Parathyroid adenoma (tissue), 2 donors: ENCODE measurements at regions not wholly inside any gene's neighbourhood (a gene's known extent, or its start where the extent isn't known, plus 50 kb on each side); places are given as distances from the start of the nearest gene placed in this dataset.

ENCODE experiments used
- H2AFZ ChIP-seq: fragments of 300-600 bp; sonication (generic); one replicate; pipeline ENCODE4 v1.7.0; 2017; ENCODE audit warnings: antibody characterized with exemption, mild to moderate bottlenecking
- H3K27ac ChIP-seq: fragments of 300-600 bp; sonication (generic); one replicate; pipeline ENCODE4 v1.7.0; 2017
- H3K27me3 ChIP-seq: fragments of 300-600 bp; sonication (generic); one replicate; pipeline ENCODE4 v1.7.0; 2017; ENCODE audit warnings: low read length; ENCODE audit not compliant: control insufficient read depth, insufficient read depth
- H3K36me3 ChIP-seq: fragments of 300-600 bp; sonication (generic); one replicate; pipeline ENCODE4 v1.7.0; 2017; ENCODE audit warnings: low read length; ENCODE audit not compliant: control insufficient read depth, insufficient read depth
- H3K4me1 ChIP-seq: fragments of 300-600 bp; sonication (generic); one replicate; pipeline ENCODE4 v1.7.0; 2017; ENCODE audit warnings: control low read depth
- H3K4me2 ChIP-seq: fragments of 300-600 bp; sonication (generic); one replicate; pipeline ENCODE4 v1.7.0; 2017; ENCODE audit warnings: low read length
- H3K4me3 ChIP-seq: fragments of 300-600 bp; sonication (generic); one replicate; pipeline ENCODE4 v1.7.0; 2017; ENCODE audit warnings: low read depth, low read length
- H3K79me2 ChIP-seq: fragments of 300-600 bp; sonication (generic); one replicate; pipeline ENCODE4 v1.7.0; 2017; ENCODE audit warnings: control low read depth
- H3K9ac ChIP-seq: fragments of 300-600 bp; sonication (generic); one replicate; pipeline ENCODE4 v1.7.0; 2017; ENCODE audit warnings: mild to moderate bottlenecking
- H3K9me3 ChIP-seq: fragments of 300-600 bp; sonication (generic); one replicate; pipeline ENCODE4 v1.7.0; 2017; ENCODE audit warnings: low read length; ENCODE audit not compliant: control insufficient read depth
- TF ChIP-seq, protein P1 (sequence below): fragments of 300-600 bp; sonication (generic); IDR thresholded peaks from one replicate; pipeline ENCODE4 v1.7.0; 2017; ENCODE audit warnings: antibody characterized with exemption, mild to moderate bottlenecking
- donor health status: primary hyperparathyroidism.

- Histone ChIP-seq H3K36me3 (no peaks in the 10 kb centered on the region), H3K4me1 (no peaks in the 10 kb centered on the region), H3K27ac (no peak overlapping the region), H3K79me2 (no peaks in the 10 kb centered on the region), H3K4me3 (no peak overlapping the region), H3K9me3 (no peaks in the 10 kb centered on the region), H3K4me2 (no peak overlapping the region), H2AFZ (no peak overlapping the region), H3K27me3 (no peaks in the 10 kb centered on the region), H3K9ac (no peak overlapping the region)
- TF ChIP-seq, protein P1, sequence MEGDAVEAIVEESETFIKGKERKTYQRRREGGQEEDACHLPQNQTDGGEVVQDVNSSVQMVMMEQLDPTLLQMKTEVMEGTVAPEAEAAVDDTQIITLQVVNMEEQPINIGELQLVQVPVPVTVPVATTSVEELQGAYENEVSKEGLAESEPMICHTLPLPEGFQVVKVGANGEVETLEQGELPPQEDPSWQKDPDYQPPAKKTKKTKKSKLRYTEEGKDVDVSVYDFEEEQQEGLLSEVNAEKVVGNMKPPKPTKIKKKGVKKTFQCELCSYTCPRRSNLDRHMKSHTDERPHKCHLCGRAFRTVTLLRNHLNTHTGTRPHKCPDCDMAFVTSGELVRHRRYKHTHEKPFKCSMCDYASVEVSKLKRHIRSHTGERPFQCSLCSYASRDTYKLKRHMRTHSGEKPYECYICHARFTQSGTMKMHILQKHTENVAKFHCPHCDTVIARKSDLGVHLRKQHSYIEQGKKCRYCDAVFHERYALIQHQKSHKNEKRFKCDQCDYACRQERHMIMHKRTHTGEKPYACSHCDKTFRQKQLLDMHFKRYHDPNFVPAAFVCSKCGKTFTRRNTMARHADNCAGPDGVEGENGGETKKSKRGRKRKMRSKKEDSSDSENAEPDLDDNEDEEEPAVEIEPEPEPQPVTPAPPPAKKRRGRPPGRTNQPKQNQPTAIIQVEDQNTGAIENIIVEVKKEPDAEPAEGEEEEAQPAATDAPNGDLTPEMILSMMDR: no peak
These were observed 360.0 kb downstream of the RND3 start for GRCh38 chr2:150127346-150127990.

DNA sequence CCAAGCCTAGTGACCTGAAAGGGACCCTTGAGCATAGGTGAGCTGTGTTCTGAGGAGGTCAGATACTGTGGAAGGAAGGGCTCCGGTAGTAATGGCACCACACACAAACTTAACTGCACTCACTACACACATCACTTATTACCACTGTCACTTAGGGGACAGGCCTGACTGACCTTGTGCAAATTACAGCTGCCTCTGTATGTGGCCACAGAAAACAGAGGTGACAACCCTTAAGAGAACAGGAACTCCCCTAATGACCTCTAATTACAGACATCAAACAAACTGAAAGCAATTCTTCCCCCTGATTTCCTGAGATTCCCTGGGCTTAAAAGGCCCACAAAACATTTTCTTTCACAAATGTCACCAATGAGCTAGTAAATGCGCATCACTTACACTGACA, 360.6 kb downstream of the RND3 start:
- H3K4me2 ChIP-seq: no peak overlapping the region
- H3K27ac ChIP-seq: no peak overlapping the region
- H3K27me3 ChIP-seq: no peaks in the 10 kb centered on the region
- H3K9ac ChIP-seq: no peak overlapping the region
- H3K4me3 ChIP-seq: no peak overlapping the region
- H3K4me1 ChIP-seq: no peaks in the 10 kb centered on the region
- TF ChIP-seq, protein P1: no peak
- H3K79me2 ChIP-seq: no peaks in the 10 kb centered on the region
- H2AFZ ChIP-seq: no peak overlapping the region
- no peaks in the 10 kb centered on the region for H3K36me3 ChIP-seq
- H3K9me3 ChIP-seq: no peaks in the 10 kb centered on the region

DNA sequence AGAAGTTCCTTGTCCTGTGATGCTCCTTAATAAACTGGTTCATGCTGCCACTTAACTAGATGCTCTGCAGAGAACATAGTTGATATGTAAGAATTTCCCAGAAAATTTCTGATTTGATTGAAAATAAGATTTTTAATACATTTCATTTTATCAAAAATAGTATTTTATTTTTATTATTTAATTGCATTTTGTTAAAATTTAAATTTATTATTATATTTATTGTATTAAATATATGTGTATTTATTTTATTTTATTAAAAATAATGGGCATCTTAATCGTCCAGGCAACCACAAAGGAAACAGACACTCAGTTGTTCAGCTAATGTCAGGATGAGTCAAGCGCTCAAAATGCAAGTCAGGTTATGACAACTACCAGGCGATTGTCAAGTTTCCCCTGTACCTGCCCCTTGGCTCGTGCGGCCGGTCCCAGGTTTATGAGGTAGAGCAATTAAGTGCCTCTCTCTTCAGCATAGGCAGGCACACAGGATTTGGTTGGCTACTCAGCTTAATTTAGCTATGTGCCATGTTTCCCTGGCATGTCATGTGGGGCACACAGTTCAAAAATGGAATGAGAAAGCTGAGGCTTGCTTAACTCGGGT, 361.2 kb downstream of the RND3 start:
- Histone ChIP-seq H3K9me3 (no peaks in the 10 kb centered on the region), H3K4me2 (no peak overlapping the region), H3K4me3 (no peak overlapping the region), H3K4me1 (no peaks in the 10 kb centered on the region), H3K79me2 (no peaks in the 10 kb centered on the region), H3K27me3 (no peaks in the 10 kb centered on the region), H2AFZ (no peak overlapping the region), H3K9ac (no peak overlapping the region), H3K36me3 (no peaks in the 10 kb centered on the region), H3K27ac (no peak overlapping the region)
- TF ChIP-seq, protein P1: no peak

DNA sequence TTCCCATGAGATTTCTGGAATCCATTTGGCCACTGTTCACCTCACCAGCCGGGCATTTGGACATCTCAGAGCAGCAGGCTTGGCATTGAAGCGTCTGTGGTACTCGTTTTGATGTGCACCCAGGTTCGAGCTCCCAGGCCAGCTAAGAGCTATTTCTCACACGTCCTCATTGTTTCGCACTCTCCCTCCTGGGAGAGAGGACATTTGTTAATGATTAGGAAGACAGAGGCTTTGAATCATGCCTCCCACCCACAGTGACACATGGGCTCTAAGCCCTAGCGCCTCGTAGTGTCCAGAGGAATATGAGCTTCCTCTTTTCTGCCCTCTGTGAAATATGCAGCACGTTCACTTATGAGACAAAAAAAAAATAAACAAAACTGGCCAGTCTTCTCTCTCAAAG, 361.8 kb downstream of the RND3 start:
- H3K36me3 ChIP-seq: no peaks in the 10 kb centered on the region
- no peak overlapping the region for H3K9ac ChIP-seq
- no peak overlapping the region for H3K27ac ChIP-seq
- TF ChIP-seq, protein P1: no peak
- H3K4me3 ChIP-seq: no peak overlapping the region
- no peaks in the 10 kb centered on the region for H3K9me3 ChIP-seq
- H2AFZ ChIP-seq: no peak overlapping the region
- H3K27me3 ChIP-seq: no peaks in the 10 kb centered on the region
- no peak overlapping the region for H3K4me2 ChIP-seq
- no peaks in the 10 kb centered on the region for H3K79me2 ChIP-seq
- H3K4me1 ChIP-seq: no peaks in the 10 kb centered on the region

DNA sequence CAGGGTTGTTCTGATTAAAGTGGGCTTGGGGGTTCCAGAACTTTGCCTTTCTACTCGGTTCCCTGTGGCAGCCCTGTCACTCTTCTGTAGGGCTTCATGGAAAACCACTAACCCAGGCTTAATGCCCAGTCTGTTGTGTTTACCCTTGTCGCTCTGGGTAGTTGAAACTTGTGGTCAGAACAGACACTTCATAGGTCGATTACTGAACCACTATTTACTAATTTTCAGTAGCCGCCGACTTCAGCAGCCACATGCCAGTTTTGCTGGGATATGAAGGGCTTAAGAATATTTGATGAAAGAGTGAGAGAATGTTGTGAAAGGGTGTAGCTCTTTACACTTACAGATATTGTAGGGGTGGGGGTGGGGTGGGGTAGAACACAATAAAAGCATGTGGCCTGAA, 362.3 kb downstream of the RND3 start:
- H2AFZ ChIP-seq: no peak overlapping the region
- H3K4me2 ChIP-seq: no peak overlapping the region
- H3K9me3 ChIP-seq: no peaks in the 10 kb centered on the region
- no peaks in the 10 kb centered on the region for H3K79me2 ChIP-seq
- no peak overlapping the region for H3K27ac ChIP-seq
- H3K4me1 ChIP-seq: no peaks in the 10 kb centered on the region
- H3K4me3 ChIP-seq: no peak overlapping the region
- H3K9ac ChIP-seq: no peak overlapping the region
- no peaks in the 10 kb centered on the region for H3K27me3 ChIP-seq
- TF ChIP-seq, protein P1: no peak
- H3K36me3 ChIP-seq: no peaks in the 10 kb centered on the region
